Activated naive CD8-positive, alpha-beta T cell treated with anti-CD3 and anti-CD28 coated beads for 36 hours (primary cell): ENCODE measurements at regions not wholly inside any gene's neighbourhood (a gene's known extent, or its start where the extent isn't known, plus 50 kb on each side); places are given as distances from the start of the nearest gene placed in this dataset.

Experiments
- DNase-seq: peaks from one replicate; pipeline ENCODE4 v3.0.0; 2021
- H3K27ac Mint-ChIP-seq: one replicate; pipeline ENCODE4 v1.8.0; 2022; ENCODE audit warnings: mild to moderate bottlenecking, moderate library complexity, mixed read lengths
- H3K27me3 Mint-ChIP-seq: one replicate; pipeline ENCODE4 v1.8.0; 2022; ENCODE audit warnings: mild to moderate bottlenecking, mixed read lengths
- H3K36me3 Mint-ChIP-seq: one replicate; pipeline ENCODE4 v1.8.0; 2021; ENCODE audit warnings: mild to moderate bottlenecking, mixed read lengths
- H3K4me1 Mint-ChIP-seq: one replicate; pipeline ENCODE4 v1.8.0; 2021; ENCODE audit warnings: mixed read lengths
- H3K4me3 Mint-ChIP-seq: one replicate; pipeline ENCODE4 v1.8.0; 2022; ENCODE audit warnings: mild to moderate bottlenecking, moderate library complexity, mixed read lengths
- H3K9me3 Mint-ChIP-seq: one replicate; pipeline ENCODE4 v1.8.0; 2022; ENCODE audit warnings: mixed read lengths

GRCh38 chr2:7182525-7182924, 265.3 kb downstream of the RNF144A start:
- no peaks in the 10 kb centered on the region for H3K9me3 Mint-ChIP-seq
- no peak overlapping the region for H3K27ac Mint-ChIP-seq

DNA sequence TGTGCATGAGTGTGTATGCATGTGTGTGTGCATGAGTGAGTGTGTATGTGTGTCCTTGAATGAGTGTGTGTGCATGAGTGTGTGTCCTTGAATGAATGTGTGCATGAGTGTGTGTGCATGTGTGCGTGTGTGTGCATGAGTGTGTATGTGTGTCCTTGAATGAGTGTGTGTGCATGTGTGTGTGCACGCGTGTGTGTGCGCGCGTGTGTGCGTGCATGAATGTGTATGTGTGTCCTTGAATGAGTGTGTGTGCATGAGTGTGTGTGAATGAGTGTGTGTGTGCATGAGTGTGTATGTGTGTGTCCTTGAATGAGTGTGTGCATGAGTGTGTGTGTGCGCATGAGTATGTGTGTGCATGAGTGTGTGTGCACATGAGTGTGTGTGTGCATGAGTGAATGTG, 271.9 kb downstream of the RNF144A start:
- Mint-ChIP-seq H3K4me3 (no peak overlapping the region), H3K36me3 (no peaks in the 10 kb centered on the region), H3K27ac (no peak overlapping the region), H3K27me3 (no peaks in the 10 kb centered on the region), H3K4me1 (peaks cover 15% of the 10 kb centered on the region), H3K9me3 (no peaks in the 10 kb centered on the region)
- no peak for DNase-seq

More at GRCh38 chr2:7182525-7182924, 265.3 kb downstream of the RNF144A start:
- DNase-seq: no peak
- no peaks in the 10 kb centered on the region for H3K4me1 Mint-ChIP-seq
- H3K4me3 Mint-ChIP-seq: no peak overlapping the region
- H3K36me3 Mint-ChIP-seq: no peaks in the 10 kb centered on the region
- no peaks in the 10 kb centered on the region for H3K27me3 Mint-ChIP-seq

- Mint-ChIP-seq H3K27ac (peak overlapping the region; percentile 68), H3K4me3 (no peak overlapping the region), H3K9me3 (no peaks in the 10 kb centered on the region), H3K36me3 (no peaks in the 10 kb centered on the region), H3K27me3 (no peaks in the 10 kb centered on the region), H3K4me1 (peaks cover 15% of the 10 kb centered on the region)
- DNase-seq: peak; percentile 1
These were observed 273.5 kb downstream of the RNF144A start for GRCh38 chr2:7190587-7191324.

DNA sequence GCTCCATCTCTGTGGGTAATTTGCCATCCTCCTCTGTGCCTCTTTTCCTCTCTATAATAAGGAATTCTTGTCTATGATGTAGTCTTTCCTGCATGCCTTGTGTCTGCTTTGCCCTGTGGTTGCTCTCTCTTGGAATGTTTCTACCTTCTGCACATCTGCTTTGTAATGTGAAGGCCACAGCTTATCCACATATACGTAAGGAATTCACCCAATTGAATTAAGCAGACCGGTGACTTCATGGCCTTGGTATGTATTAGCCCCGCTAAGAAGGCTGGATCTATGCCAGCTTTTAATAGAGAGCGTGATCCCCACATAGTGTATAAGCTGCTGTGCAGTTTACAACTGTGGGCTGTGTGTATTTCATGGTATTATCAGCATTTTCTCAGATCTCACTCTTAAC, 274.7 kb downstream of the RNF144A start:
- H3K4me3 Mint-ChIP-seq: no peak overlapping the region
- no peaks in the 10 kb centered on the region for H3K36me3 Mint-ChIP-seq
- H3K27me3 Mint-ChIP-seq: no peaks in the 10 kb centered on the region
- no peak for DNase-seq
- H3K4me1 Mint-ChIP-seq: peaks cover 15% of the 10 kb centered on the region
- no peaks in the 10 kb centered on the region for H3K9me3 Mint-ChIP-seq
- no peak overlapping the region for H3K27ac Mint-ChIP-seq

DNA sequence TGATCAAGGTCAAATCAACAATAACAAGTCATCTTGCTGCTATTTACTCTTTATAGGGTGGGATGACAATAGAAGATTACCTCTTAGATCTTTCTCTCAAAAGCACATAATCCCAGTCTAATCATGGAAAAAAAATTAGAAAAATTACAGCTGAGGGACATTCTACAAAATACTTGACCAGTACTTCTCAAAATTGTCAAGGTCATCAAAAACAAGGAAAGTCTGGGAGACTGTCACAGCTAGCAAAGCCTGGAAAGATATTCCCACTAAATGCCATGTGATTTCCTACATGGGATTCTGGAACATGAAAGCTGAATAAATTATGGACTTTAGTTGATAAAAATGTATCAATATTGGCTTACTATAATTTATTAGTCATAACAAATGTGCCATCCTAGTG, 276.2 kb downstream of the RNF144A start:
- Mint-ChIP-seq H3K4me3 (no peak overlapping the region), H3K9me3 (no peaks in the 10 kb centered on the region), H3K27ac (no peak overlapping the region), H3K4me1 (peaks cover 15% of the 10 kb centered on the region), H3K27me3 (no peaks in the 10 kb centered on the region), H3K36me3 (peaks cover 1% of the 10 kb centered on the region)
- DNase-seq: no peak

- Mint-ChIP-seq H3K4me1 (peaks cover 15% of the 10 kb centered on the region), H3K4me3 (no peak overlapping the region), H3K27ac (no peak overlapping the region), H3K27me3 (no peaks in the 10 kb centered on the region), H3K9me3 (no peaks in the 10 kb centered on the region), H3K36me3 (peaks cover 3% of the 10 kb centered on the region)
- no peak for DNase-seq
These were observed 277.7 kb downstream of the RNF144A start for GRCh38 chr2:7194950-7195349.

DNA sequence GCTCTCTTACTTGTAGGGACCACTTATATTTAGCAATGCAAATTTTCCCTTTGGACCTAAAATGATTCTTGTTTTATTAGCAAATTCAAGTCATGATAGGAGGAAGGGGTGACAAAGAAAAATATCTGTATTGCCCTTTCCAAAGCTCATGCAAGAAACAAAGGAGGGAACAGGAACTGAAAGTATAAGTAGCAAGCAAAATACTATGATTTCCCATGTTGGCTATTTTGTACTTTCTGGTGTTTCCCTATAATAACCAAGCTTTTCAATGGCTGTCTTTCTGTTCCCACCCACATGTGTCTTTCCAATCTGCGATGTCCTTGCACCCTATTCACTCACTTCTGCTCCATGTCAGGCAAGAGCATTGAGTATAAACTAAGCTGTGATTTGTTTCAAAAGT, 279.7 kb downstream of the RNF144A start:
- Mint-ChIP-seq H3K36me3 (peaks cover 3% of the 10 kb centered on the region), H3K4me1 (no peaks in the 10 kb centered on the region), H3K27ac (no peak overlapping the region), H3K4me3 (no peak overlapping the region), H3K9me3 (no peaks in the 10 kb centered on the region), H3K27me3 (no peaks in the 10 kb centered on the region)
- no peak for DNase-seq

DNA sequence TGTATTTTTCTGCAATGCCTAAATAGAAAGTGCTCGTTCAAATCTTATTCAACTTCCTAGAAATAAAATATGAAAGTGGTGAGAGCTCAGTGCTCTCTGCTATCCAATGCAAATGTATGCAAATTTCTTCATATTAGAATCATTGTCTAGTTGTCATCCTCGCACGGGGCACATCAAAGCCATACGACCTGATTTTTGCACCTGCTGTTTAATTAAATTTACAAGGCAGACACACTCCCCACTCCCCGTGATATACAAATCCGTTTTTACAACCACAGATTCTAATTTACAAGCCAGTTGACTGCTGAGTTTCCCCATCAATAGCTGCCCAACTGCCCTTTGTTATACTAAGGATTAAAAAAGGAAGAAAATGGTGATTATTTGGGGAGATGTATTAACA, 284.6 kb downstream of the RNF144A start:
- Mint-ChIP-seq H3K27ac (no peak overlapping the region), H3K36me3 (peaks cover 3% of the 10 kb centered on the region), H3K4me1 (peaks cover 2% of the 10 kb centered on the region), H3K9me3 (no peaks in the 10 kb centered on the region), H3K27me3 (no peaks in the 10 kb centered on the region), H3K4me3 (no peak overlapping the region)
- no peak for DNase-seq

DNA sequence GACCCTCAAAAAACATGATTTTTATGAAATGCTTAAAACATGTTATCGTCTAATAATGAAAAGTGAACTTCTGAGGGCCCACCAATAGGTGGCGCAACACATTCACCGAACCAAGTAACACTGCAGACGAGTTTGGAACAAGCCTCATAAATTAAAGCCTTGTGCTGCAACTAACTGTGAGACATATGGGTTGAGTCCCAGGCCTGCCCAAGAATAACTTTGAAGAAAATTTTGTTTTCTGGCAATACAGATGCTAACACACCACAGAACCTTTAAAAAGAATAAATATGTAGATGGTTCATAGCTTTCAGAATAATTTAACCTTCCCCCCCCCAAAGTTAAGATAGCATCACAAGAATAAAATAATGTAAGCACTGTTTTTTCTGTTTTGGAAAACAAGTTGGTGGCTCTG, 285.9 kb downstream of the RNF144A start:
- peaks cover 2% of the 10 kb centered on the region for H3K4me1 Mint-ChIP-seq
- H3K36me3 Mint-ChIP-seq: peaks cover 3% of the 10 kb centered on the region
- no peaks in the 10 kb centered on the region for H3K27me3 Mint-ChIP-seq
- no peak overlapping the region for H3K27ac Mint-ChIP-seq
- no peak overlapping the region for H3K4me3 Mint-ChIP-seq
- peak; percentile 47 for DNase-seq
- no peaks in the 10 kb centered on the region for H3K9me3 Mint-ChIP-seq

- peaks cover 2% of the 10 kb centered on the region for H3K4me1 Mint-ChIP-seq
- no peaks in the 10 kb centered on the region for H3K27me3 Mint-ChIP-seq
- no peak overlapping the region for H3K4me3 Mint-ChIP-seq
- no peaks in the 10 kb centered on the region for H3K9me3 Mint-ChIP-seq
- no peak for DNase-seq
- no peak overlapping the region for H3K27ac Mint-ChIP-seq
- no peaks in the 10 kb centered on the region for H3K36me3 Mint-ChIP-seq
These were observed 288.1 kb downstream of the RNF144A start for GRCh38 chr2:7205151-7205830.

DNA sequence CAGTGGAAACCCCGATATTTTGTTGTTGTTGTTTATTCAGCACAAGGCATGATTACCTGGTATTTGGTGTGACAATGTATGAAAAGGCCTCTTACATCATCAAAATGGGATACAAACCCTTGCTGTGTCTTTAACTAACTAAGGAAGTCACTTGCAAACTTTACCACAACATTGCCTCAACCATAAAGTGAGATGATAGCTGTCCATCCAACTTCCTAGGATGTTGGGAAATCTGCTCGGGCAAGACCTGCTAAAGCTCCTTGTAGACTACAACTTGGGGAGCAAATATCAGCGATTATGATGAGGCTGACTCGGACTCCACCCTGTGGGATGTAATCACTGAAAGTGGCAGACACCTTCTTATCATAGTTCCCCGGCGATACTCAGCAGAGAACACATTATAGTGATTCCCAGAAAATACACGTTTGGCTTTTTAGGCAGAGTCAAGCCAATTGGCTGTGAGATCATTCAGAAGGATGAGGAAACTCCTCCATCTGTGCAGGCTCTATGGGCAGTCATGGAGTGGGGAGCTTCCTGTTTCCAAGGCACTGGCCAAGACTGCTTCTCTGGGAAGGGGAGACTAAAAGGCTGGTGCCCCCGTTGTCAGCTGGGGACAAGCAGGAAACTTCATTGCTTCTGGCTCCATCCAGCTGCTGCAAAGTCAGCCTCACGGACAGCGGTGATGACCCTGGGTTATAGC, 289.0 kb downstream of the RNF144A start:
- Mint-ChIP-seq H3K36me3 (no peaks in the 10 kb centered on the region), H3K4me1 (peaks cover 2% of the 10 kb centered on the region), H3K27ac (no peak overlapping the region), H3K9me3 (no peaks in the 10 kb centered on the region), H3K27me3 (no peaks in the 10 kb centered on the region), H3K4me3 (no peak overlapping the region)
- no peak for DNase-seq

DNA sequence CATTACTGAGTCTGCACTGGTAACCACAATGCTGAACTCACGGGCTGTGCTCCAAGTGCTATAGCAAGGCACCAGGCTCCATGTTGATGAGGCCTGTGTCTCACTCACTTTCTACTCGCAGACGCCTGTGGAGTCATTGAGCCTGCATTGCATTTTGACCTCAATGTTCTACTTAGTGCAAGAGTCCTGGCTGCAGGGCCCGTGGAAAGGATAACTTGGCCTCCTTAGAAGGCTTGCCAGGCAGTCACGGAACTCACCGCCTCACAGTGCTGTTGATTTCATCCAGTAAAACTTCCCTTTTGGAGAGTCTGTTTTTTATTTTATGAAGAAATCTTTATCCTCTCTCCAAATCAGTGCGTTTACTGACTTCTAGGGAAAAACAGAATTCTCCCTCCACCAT, 290.4 kb downstream of the RNF144A start:
- Mint-ChIP-seq H3K36me3 (no peaks in the 10 kb centered on the region), H3K27ac (no peak overlapping the region), H3K4me1 (peaks cover 2% of the 10 kb centered on the region), H3K9me3 (no peaks in the 10 kb centered on the region), H3K4me3 (no peak overlapping the region), H3K27me3 (no peaks in the 10 kb centered on the region)
- no peak for DNase-seq

GRCh38 chr2:7209757-7210555, 292.7 kb downstream of the RNF144A start:
- Mint-ChIP-seq H3K4me1 (no peaks in the 10 kb centered on the region), H3K27ac (no peak overlapping the region), H3K27me3 (no peaks in the 10 kb centered on the region), H3K9me3 (no peaks in the 10 kb centered on the region), H3K4me3 (no peak overlapping the region), H3K36me3 (no peaks in the 10 kb centered on the region)
- no peak for DNase-seq

GRCh38 chr2:7210712-7211111, 293.5 kb downstream of the RNF144A start:
- Mint-ChIP-seq H3K27me3 (no peaks in the 10 kb centered on the region), H3K4me1 (no peaks in the 10 kb centered on the region), H3K9me3 (no peaks in the 10 kb centered on the region), H3K36me3 (no peaks in the 10 kb centered on the region), H3K4me3 (no peak overlapping the region), H3K27ac (no peak overlapping the region)
- DNase-seq: no peak

- Mint-ChIP-seq H3K27ac (no peak overlapping the region), H3K4me3 (no peak overlapping the region), H3K27me3 (no peaks in the 10 kb centered on the region), H3K36me3 (peaks cover 5% of the 10 kb centered on the region), H3K9me3 (peaks cover 4% of the 10 kb centered on the region), H3K4me1 (no peaks in the 10 kb centered on the region)
- no peak for DNase-seq
These were observed 308.6 kb downstream of the RNF144A start for GRCh38 chr2:7225848-7226247.
